Esophagus squamous epithelium (tissue), 5 donors: ENCODE measurements at regions not wholly inside any gene's neighbourhood (a gene's known extent, or its start where the extent isn't known, plus 50 kb on each side); places are given as distances from the start of the nearest gene placed in this dataset.

Source experiments
- DNase-seq: peaks from one replicate; lab custom pipeline; 2025; lab: John Stamatoyannopoulos, UW
- H3K27ac ChIP-seq, 4 donors: fragments of 200-600 bp; sonication (generic); one replicate each; pipeline ENCODE4 v1.5.1; 2016 to 2019; ENCODE audit warnings: mild to moderate bottlenecking in 1 of 4
- H3K27me3 ChIP-seq, 4 donors: fragments of 200-600 bp; sonication (generic); 1 replicate in 3 of 4; 2 replicates in 1 of 4; pipeline versions ENCODE4 v1.5.1 to v1.6.0; 2017 to 2021; ENCODE audit warnings: antibody characterized with exemption in 1 of 4
- H3K36me3 ChIP-seq, 3 donors: fragments of 200-600 bp; sonication (generic); one replicate each; pipeline ENCODE4 v1.5.1; 2016 to 2019
- H3K4me1 ChIP-seq, 3 donors: fragments of 200-600 bp; sonication (generic); one replicate each; pipeline ENCODE4 v1.5.1; 2017 to 2019
- H3K4me3 ChIP-seq, 4 donors: fragments of 200-600 bp; sonication (generic); 1 replicate in 3 of 4; 2 replicates in 1 of 4; pipeline ENCODE4 v1.5.1; 2016 to 2019; ENCODE audit warnings: mild to moderate bottlenecking in 2 of 4, moderate library complexity in 1 of 4
- H3K9me3 ChIP-seq, 3 donors: fragments of 200-600 bp; sonication (generic); one replicate each; pipeline ENCODE4 v1.5.1; 2016 to 2019
- POLR2A ChIP-seq, 4 donors: fragments of 450-650 bp; IDR thresholded peaks; one replicate each; pipeline ENCODE4 v1.6.1; 2017; ENCODE audit warnings: antibody characterized with exemption in 4 of 4, mild to moderate bottlenecking in 4 of 4, moderate library complexity in 3 of 4
- WGBS, 2 donors: methylation state at CpG; one replicate each; pipeline ENCODE4 v1.1.5; 2018; 5-methylcytosine and 5-hydroxymethylcytosine counted together
- intact Hi-C: fragments of 100-400 bp; cut with DNase I; formaldehyde crosslinking; loops from one replicate; pipeline ENCODE4 v1.15.0; 2022
- TF ChIP-seq, protein P1 (sequence below), 6 experiments: fragments of 450-650 bp in 4 of 6; fragments of 200-600 bp in 2 of 6; sonication (generic) in 2 of 6; IDR thresholded peaks; one replicate each; pipeline ENCODE4 v1.5.1; 2016 to 2019; ENCODE audit warnings: antibody characterized with exemption in 6 of 6, mild to moderate bottlenecking in 4 of 6, moderate library complexity in 4 of 6
- donor health status: DM: yes; HTN: yes; CAD: no.

DNA sequence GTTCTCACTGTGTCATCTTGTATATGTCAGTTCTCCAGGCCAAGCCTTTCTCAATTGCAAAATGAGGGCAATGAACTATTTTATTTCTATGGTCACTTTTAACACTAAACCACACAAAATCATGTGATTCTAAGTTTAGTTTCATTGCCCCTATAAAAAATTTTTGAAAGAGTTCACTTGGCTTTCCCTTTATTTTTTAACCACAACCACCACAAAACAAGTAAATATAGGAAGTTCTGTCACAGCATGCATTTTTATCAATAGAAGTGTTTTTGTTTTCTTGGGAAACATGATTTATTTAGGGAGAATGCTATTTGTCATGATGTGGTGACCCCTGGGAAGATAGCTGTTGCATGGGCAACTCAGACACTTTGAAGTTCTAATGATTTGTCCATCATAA lies 169.1 kb downstream of the CSNK1G3 start:
- H3K4me3 ChIP-seq, result no peak overlapping the region
- DNase-seq, result no peak
- H3K27ac ChIP-seq, result no peak overlapping the region
- H3K4me1 ChIP-seq, result no peaks in the 10 kb centered on the region
- TF ChIP-seq POLR2A (IDR thresholded peaks at IDR 0.05), result no peak
- TF ChIP-seq, protein P1, sequence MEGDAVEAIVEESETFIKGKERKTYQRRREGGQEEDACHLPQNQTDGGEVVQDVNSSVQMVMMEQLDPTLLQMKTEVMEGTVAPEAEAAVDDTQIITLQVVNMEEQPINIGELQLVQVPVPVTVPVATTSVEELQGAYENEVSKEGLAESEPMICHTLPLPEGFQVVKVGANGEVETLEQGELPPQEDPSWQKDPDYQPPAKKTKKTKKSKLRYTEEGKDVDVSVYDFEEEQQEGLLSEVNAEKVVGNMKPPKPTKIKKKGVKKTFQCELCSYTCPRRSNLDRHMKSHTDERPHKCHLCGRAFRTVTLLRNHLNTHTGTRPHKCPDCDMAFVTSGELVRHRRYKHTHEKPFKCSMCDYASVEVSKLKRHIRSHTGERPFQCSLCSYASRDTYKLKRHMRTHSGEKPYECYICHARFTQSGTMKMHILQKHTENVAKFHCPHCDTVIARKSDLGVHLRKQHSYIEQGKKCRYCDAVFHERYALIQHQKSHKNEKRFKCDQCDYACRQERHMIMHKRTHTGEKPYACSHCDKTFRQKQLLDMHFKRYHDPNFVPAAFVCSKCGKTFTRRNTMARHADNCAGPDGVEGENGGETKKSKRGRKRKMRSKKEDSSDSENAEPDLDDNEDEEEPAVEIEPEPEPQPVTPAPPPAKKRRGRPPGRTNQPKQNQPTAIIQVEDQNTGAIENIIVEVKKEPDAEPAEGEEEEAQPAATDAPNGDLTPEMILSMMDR (IDR thresholded peaks at IDR 0.05), result no peak
- H3K36me3 ChIP-seq, result no peaks in the 10 kb centered on the region
- H3K9me3 ChIP-seq, result peaks cover 0 to 24% (median 5%) of the 10 kb centered on the region in 3 donors
- intact Hi-C loops, result no loop called here
- no peaks in the 10 kb centered on the region for H3K27me3 ChIP-seq

DNA sequence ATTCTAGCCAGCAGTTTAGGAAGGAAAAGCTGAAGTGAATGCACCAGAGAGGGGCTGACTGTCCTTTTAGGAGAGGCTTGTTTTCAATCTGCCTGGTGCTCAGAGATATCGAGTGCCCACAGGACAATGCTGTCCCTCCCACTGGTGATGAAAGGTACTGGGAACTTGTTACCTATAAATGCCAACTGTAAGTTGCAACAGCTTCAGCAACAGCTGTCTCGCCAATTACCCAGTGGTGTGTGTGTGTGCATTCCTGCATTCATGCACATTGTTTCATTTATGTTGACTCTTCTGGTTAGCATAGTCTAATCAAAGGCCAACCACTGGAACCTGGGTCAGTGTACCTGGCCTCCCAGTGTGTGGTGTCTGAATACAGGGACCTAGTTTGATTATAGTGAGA lies 161.1 kb downstream of the CSNK1G3 start:
- DNase-seq, result no peak
- WGBS, 2 donors, result 71 to 76% methylated on average over 2 of the region's 2 CpGs

DNA sequence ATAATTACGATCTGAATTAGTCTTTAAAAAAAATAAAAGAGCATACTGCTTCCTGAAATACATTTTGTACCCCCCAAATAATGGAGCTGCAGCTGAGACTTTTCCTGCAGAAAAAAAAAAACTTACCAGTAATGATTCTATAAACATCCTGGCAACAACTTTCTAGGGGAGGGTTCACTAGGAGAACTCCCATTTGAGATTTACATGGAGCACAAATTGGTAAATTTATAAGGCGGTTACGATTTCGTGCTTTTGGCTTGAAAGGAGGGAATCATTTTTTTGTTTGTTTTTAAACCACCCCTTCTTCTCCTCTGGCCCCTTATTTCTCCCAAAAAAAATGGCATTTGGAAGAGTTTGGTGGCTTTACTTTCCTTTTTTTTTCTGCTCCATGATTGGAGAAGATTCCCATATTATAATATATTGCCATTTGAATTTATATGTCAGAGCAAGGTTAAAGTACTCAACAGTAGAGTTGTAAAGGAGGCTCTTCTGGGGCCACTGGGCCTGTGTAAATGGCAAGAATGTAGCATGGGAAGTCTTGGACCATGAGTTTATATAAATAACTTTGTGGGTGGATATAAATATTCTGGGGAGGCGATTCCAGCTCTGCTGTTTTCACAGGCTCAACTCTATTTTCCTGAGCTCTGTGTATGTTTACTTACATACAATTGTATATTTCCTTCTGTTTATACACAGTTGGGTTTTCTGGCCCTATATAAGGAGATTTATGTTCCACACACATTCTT lies 159.9 kb downstream of the CSNK1G3 start:
- 79% methylated on average over 5 of the region's 5 CpGs for WGBS, 2 donors
- no peaks in the 10 kb centered on the region for H3K36me3 ChIP-seq
- TF ChIP-seq, protein P1 (IDR thresholded peaks at IDR 0.05), result no peak
- TF ChIP-seq POLR2A (IDR thresholded peaks at IDR 0.05), result no peak
- intact Hi-C loops, result no loop called here
- peaks cover 0 to 27% (median 0%) of the 10 kb centered on the region in 3 donors for H3K4me1 ChIP-seq
- H3K9me3 ChIP-seq, result no peaks in the 10 kb centered on the region
- no peak overlapping the region for H3K4me3 ChIP-seq
- H3K27me3 ChIP-seq, result no peaks in the 10 kb centered on the region
- H3K27ac ChIP-seq, result no peak overlapping the region
- DNase-seq, result no peak

More for the DNA sequence above, 161.1 kb downstream of the CSNK1G3 start:
- H3K9me3 ChIP-seq, result no peaks in the 10 kb centered on the region
- intact Hi-C loops, result no loop called here
- no peak overlapping the region for H3K27ac ChIP-seq
- no peaks in the 10 kb centered on the region for H3K27me3 ChIP-seq
- H3K4me1 ChIP-seq, result peaks cover 0 to 27% (median 0%) of the 10 kb centered on the region in 3 donors
- H3K36me3 ChIP-seq, result no peaks in the 10 kb centered on the region
- TF ChIP-seq, protein P1 (IDR thresholded peaks at IDR 0.05), result no peak
- TF ChIP-seq POLR2A (IDR thresholded peaks at IDR 0.05), result no peak
- no peak overlapping the region for H3K4me3 ChIP-seq

DNA sequence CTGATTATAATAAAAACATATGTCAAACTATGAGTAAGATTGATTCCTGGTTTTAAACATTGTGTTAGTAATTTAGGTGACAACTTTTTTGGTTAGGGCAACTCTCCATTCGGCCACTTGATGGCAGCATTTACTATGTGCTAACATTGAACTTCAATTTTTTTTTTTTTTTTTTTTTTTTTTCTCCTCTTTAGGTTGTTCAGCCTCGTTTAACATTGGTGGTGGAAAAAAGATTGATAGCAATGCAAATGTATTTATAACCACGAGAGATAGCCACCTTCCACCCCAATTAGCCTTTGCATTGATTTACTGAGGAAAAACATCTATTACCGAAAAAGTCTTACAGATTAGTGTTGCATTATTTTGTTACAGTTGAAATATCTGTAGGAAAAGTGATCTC lies 159.1 kb downstream of the CSNK1G3 start:
- Histone ChIP-seq H3K36me3 (no peaks in the 10 kb centered on the region), H3K27ac (no peak overlapping the region), H3K4me3 (no peak overlapping the region), H3K9me3 (no peaks in the 10 kb centered on the region), H3K27me3 (no peaks in the 10 kb centered on the region), H3K4me1 (peaks cover 0 to 27% (median 0%) of the 10 kb centered on the region in 3 donors)
- intact Hi-C loops, result no loop called here
- TF ChIP-seq, protein P1 (IDR thresholded peaks at IDR 0.05), result peak; percentile 40 to 80 (median 74)
- TF ChIP-seq POLR2A (IDR thresholded peaks at IDR 0.05), result no peak
- 13 to 15% methylated on average over 4 of the region's 4 CpGs for WGBS, 2 donors
- no peak for DNase-seq
